Endodermal cell (in vitro differentiated cells): ENCODE measurements at regions not wholly inside any gene's neighbourhood (a gene's known extent, or its start where the extent isn't known, plus 50 kb on each side); places are given as distances from the start of the nearest gene placed in this dataset.
A peak's percentile ranks its signal among the peaks of the same experiment; 100 is the strongest.

Experiments used
- DNase-seq: peaks from one replicate; pipeline ENCODE4 v3.0.0-alpha.2; 2017
- H3K27ac ChIP-seq: 2 replicates; pipeline ENCODE4 v1.5.1; 2013; ENCODE audit warnings: mild to moderate bottlenecking, low read depth, low read length, moderate library complexity
- H3K27me3 ChIP-seq: 2 replicates; pipeline ENCODE4 v1.6.1; 2013; ENCODE audit warnings: mild to moderate bottlenecking, low read length, moderate library complexity; ENCODE audit not compliant: insufficient read depth, control insufficient read depth, poor library complexity, severe bottlenecking
- H3K36me3 ChIP-seq: 2 replicates; pipeline ENCODE4 v1.7.0; 2013; ENCODE audit warnings: mild to moderate bottlenecking, low read length, moderate library complexity; ENCODE audit not compliant: control insufficient read depth, insufficient read depth
- H3K4me1 ChIP-seq: one replicate; pipeline ENCODE4 v1.7.0; 2013; ENCODE audit warnings: low read length; ENCODE audit not compliant: control insufficient read depth, insufficient read depth
- H3K4me3 ChIP-seq: 2 replicates; pipeline ENCODE4 v1.5.1; 2013; ENCODE audit warnings: mild to moderate bottlenecking, low read length, moderate library complexity
- H3K9ac ChIP-seq: 2 replicates; pipeline ENCODE4 v1.6.1; 2013; ENCODE audit warnings: mild to moderate bottlenecking, low read length, moderate library complexity; ENCODE audit not compliant: poor library complexity, severe bottlenecking; ENCODE audit errors: extremely low read depth
- H3K9me3 ChIP-seq: 2 replicates; pipeline ENCODE4 v1.6.1; 2013; ENCODE audit warnings: mild to moderate bottlenecking, low read length, moderate library complexity; ENCODE audit not compliant: control insufficient read depth
- H3K27ac Mint-ChIP-seq: 2 replicates; pipeline ENCODE4 v1.8.0; 2020; ENCODE audit warnings: mixed read lengths
- H3K27me3 Mint-ChIP-seq: 2 replicates; pipeline ENCODE4 v1.8.0; 2021; ENCODE audit warnings: mild to moderate bottlenecking, mixed read lengths; ENCODE audit not compliant: insufficient read depth
- H3K36me3 Mint-ChIP-seq: 2 replicates; pipeline ENCODE4 v1.8.0; 2020; ENCODE audit warnings: low read depth, mixed read lengths
- H3K4me1 Mint-ChIP-seq: 2 replicates; pipeline ENCODE4 v1.8.0; 2020; ENCODE audit warnings: mixed read lengths
- H3K4me3 Mint-ChIP-seq: 2 replicates; pipeline ENCODE4 v1.8.0; 2020; ENCODE audit warnings: mild to moderate bottlenecking, moderate library complexity, mixed read lengths
- H3K9me3 Mint-ChIP-seq: 2 replicates; pipeline ENCODE4 v1.8.0; 2020; ENCODE audit warnings: mild to moderate bottlenecking, mixed read lengths
- WGBS, 2 experiments: methylation state at CpG; one replicate each; pipeline versions ENCODE4 v1.1.5 to v1.1.7; 2013; ENCODE audit warnings: missing lambda C conversion rate in 2 of 2, mixed read lengths in 1 of 2; ENCODE audit not compliant: insufficient coverage in 1 of 2, insufficient read length in 1 of 2; 5-methylcytosine and 5-hydroxymethylcytosine counted together
- TF ChIP-seq, protein P1 (sequence below): fragments of 200-600 bp; sonication (generic); conservative IDR thresholded peaks from 2 replicates; pipeline ENCODE4 v1.5.0; 2021; ENCODE audit warnings: antibody characterized with exemption, mild to moderate bottlenecking

DNA sequence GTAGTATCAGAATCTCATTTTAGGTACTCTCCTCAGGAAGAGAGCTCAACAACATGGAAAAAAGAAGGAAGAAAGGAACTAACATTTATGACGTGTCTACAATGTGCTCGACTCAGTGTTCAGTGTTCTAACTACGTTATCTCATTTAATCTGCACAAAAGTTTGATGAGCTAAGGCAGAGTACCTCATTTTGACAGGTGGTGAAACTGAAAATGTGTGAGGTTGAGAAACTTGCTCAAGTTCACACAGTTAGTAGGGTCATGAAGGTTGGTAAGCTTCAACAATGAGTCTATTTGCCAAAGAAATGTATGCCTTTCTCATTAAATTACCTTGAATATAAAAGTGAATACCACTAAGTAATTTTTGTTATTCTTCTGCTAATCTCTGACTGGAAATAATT is 165.1 kb downstream of the CAAP1 start:
- Histone ChIP-seq H3K9ac (no peak overlapping the region), H3K27me3 (no peaks in the 10 kb centered on the region), H3K27ac (no peak overlapping the region), H3K4me3 (peak overlapping the region; percentile 22), H3K9me3 (no peaks in the 10 kb centered on the region), H3K36me3 (no peaks in the 10 kb centered on the region), H3K4me1 (no peaks in the 10 kb centered on the region)
- peaks cover 16% of the 10 kb centered on the region for H3K9me3 Mint-ChIP-seq
- no peak overlapping the region for H3K4me3 Mint-ChIP-seq
- WGBS, 2 experiments: 87 to 98% methylated on average over 3 of the region's 3 CpGs
- H3K27me3 Mint-ChIP-seq: peaks cover 3% of the 10 kb centered on the region
- no peak overlapping the region for H3K27ac Mint-ChIP-seq
- TF ChIP-seq, protein P1, sequence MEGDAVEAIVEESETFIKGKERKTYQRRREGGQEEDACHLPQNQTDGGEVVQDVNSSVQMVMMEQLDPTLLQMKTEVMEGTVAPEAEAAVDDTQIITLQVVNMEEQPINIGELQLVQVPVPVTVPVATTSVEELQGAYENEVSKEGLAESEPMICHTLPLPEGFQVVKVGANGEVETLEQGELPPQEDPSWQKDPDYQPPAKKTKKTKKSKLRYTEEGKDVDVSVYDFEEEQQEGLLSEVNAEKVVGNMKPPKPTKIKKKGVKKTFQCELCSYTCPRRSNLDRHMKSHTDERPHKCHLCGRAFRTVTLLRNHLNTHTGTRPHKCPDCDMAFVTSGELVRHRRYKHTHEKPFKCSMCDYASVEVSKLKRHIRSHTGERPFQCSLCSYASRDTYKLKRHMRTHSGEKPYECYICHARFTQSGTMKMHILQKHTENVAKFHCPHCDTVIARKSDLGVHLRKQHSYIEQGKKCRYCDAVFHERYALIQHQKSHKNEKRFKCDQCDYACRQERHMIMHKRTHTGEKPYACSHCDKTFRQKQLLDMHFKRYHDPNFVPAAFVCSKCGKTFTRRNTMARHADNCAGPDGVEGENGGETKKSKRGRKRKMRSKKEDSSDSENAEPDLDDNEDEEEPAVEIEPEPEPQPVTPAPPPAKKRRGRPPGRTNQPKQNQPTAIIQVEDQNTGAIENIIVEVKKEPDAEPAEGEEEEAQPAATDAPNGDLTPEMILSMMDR: no peak
- H3K36me3 Mint-ChIP-seq: no peaks in the 10 kb centered on the region
- peaks cover 14% of the 10 kb centered on the region for H3K4me1 Mint-ChIP-seq
- no peak for DNase-seq

GRCh38 chr9:26725573-26725972 is 167.0 kb downstream of the CAAP1 start:
- Mint-ChIP-seq H3K9me3 (no peaks in the 10 kb centered on the region), H3K27me3 (no peaks in the 10 kb centered on the region), H3K4me1 (peaks cover 27% of the 10 kb centered on the region), H3K4me3 (no peak overlapping the region), H3K36me3 (no peaks in the 10 kb centered on the region), H3K27ac (no peak overlapping the region)
- no peak overlapping the region for H3K27ac ChIP-seq
- TF ChIP-seq, protein P1: no peak
- no peaks in the 10 kb centered on the region for H3K9me3 ChIP-seq
- no peak overlapping the region for H3K4me3 ChIP-seq
- WGBS, 2 experiments: 75% methylated on average over 3 of the region's 3 CpGs; no CpG with 5 or more reads in 1 of the 2 experiments
- no peak overlapping the region for H3K9ac ChIP-seq
- H3K4me1 ChIP-seq: no peaks in the 10 kb centered on the region
- no peaks in the 10 kb centered on the region for H3K36me3 ChIP-seq
- DNase-seq: no peak
- no peaks in the 10 kb centered on the region for H3K27me3 ChIP-seq

DNA sequence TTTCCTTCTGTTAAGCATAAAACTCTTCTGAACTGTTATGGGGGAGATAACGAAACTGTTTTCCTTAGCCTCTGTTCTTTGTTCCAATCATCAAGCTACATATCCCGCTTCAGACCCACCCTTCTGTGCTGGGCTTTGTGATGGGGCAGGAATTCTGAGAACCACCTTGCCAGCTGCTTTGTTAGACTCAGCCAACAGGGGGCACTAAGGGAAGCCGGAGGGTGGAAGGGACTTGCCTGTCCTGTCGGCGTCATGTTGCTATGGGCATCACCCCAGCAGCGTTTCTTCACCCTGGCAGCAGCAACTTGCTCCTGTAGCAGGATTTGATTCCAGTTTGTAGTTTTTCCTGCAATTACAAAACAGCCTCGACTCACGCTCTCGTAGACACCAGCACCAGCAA is 169.1 kb downstream of the CAAP1 start:
- H3K4me1 ChIP-seq: no peaks in the 10 kb centered on the region
- TF ChIP-seq, protein P1: peak; percentile 90
- H3K36me3 Mint-ChIP-seq: no peaks in the 10 kb centered on the region
- no peak overlapping the region for H3K9ac ChIP-seq
- no peaks in the 10 kb centered on the region for H3K9me3 ChIP-seq
- no peaks in the 10 kb centered on the region for H3K36me3 ChIP-seq
- no peaks in the 10 kb centered on the region for H3K27me3 ChIP-seq
- H3K27me3 Mint-ChIP-seq: peaks cover 3% of the 10 kb centered on the region
- H3K4me1 Mint-ChIP-seq: peaks cover 27% of the 10 kb centered on the region
- no peaks in the 10 kb centered on the region for H3K9me3 Mint-ChIP-seq
- H3K27ac Mint-ChIP-seq: no peak overlapping the region
- DNase-seq: peak; percentile 97
- 53 to 64% methylated on average over 7 to 9 of the region's 9 CpGs for WGBS, 2 experiments
- no peak overlapping the region for H3K27ac ChIP-seq
- no peak overlapping the region for H3K4me3 Mint-ChIP-seq
- no peak overlapping the region for H3K4me3 ChIP-seq
